Suppressor macrophage treated with lipopolysaccharide for 4 hours (primary cell): ENCODE measurements at regions not wholly inside any gene's neighbourhood (a gene's known extent, or its start where the extent isn't known, plus 50 kb on each side); places are given as distances from the start of the nearest gene placed in this dataset.

Experiments
- DNase-seq: peaks from one replicate; pipeline ENCODE4 v3.0.0-alpha.2; 2020

DNA sequence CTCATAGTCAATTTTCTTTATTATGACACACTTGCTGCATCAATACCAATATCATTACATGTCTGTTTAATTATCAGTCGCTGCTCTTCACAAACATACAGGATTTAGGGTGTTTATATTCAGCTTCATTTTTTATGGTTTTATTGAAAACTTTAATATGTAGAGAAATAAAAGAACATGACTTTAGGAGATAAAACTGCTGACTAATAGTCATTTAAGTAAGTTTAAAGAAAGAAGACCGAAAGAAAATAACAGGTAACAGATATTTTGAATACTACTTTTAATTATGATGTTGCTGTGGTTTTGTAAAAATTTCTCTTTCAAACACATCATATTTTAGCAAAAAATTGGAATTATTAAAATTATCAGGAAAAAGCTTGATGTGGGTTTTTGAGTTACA, 685.1 kb upstream of the BRINP3 start:
- DNase-seq, result no peak

DNA sequence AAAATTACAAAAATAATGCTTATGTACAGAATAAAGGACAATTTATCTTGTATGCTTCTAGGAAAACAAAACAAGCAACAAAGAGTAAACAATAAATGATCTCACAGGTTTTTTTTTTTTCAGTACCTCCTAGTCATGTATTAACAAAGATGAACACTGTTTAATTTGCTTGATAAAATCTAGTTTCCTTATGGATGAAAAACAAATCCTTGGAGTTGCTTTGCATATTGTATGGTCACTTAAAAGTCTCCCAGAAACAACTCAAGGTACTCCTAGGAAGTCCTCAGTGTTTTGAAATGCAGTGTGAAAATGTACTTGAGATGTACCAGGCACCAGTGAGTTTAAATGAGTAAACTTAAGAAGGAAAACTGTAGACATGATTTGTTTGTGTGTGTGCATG, 686.0 kb upstream of the BRINP3 start:
- no peak for DNase-seq

DNA sequence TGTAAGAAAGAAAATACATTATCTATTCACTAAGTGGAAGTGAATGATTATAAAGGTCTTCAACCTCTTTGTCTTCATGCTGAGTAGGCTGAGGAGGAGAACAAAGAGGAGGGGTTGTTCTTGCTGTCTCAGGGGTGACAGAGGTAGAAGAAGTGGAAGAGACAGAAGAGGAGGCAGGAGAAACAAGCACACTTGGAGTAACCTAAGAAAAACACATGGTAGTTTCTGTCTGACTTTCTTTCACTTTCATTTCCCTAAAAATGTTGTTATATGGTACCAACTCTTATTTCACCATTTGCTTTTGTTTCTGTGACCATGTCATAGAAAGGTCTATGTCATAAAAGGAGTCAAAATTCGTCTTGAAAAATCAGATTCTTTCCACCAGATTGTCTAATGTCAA, 696.6 kb upstream of the BRINP3 start:
- DNase-seq, result peak; percentile 65

DNA sequence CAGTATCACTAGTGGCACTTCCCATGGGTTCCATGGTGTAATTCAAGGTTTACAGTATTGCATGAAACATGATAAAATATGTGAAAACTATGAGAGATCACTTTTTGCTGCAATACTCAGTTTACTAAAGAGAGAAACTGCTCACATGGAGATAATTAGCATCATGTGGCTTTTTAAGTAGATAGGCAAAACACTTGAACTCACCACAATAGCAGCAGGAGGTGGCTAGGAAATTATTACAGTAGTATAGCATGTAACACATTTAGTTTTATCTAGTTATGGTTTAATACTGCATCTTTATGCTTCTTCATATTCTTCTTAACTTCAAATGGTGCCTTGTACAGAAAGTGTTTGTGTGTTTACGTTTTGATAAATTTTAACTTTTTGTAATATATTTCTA, 698.5 kb upstream of the BRINP3 start:
- no peak for DNase-seq

DNA sequence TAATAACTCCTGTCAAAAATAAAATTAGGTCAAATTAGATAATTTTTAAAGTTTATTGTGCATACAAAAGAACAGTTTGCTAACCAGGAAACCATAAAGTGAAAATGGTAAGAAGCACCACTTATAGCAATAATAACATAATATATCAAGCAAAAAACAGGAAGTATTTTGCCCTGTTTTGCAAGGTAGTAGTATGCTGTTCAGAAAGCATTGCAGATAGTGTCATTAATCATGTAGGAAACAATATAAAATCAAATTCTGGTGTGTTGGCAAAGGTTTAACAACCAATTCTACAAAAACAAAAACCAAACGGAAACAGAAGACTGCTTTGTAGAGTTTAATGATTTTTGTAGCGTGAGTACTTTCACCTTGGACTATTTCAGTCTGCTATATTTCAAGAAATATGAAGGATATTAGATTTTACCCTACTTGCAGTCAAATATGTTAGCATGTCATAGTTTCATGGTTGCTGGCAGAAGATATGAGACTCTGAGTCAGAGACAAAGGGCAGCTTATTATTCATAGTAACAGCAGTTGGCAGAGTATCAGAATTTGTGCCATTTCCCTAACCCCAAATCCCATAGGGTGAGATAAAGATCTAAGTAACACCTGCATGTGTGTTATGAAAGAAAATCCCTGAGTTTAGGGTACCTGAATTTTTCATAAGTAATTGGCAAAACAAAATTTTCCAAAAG, 729.0 kb upstream of the BRINP3 start:
- DNase-seq, result no peak

DNA sequence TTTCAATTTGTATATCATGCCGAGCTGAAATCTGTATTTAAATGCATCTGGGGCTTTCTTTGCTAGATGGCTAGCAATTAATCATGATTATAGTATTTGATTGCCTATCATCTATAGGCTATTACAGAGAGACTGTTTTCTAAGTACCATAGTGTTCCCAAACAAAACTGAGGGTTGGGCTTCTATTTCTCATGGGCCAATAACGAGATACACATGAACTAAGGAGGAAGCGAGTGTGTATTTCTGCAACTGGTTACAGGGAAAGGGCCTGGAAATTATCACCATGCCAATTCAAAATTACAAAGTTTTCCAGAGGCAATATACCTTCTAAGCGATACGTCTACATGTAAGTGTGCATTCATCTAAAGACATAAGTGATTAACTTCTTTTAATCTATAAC, 744.5 kb upstream of the BRINP3 start:
- DNase-seq, result no peak

DNA sequence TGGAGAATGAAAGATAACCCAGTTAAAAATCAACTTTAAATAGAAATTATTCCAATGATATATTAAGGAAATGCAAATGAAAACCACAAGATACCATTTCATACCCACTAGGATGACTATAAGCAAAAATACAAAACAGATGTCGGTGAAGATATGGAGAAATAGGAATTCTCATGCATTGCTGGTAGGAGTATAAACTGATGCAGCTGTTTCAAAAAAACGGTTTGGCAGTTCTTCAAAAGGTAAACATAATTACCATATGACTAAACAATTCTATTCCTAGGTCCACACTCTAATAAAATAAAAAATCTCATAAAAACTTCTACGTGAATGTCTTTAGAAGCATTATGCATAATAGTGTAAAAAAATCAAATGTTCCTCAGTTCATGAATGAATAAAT, 763.3 kb upstream of the BRINP3 start:
- no peak for DNase-seq

DNA sequence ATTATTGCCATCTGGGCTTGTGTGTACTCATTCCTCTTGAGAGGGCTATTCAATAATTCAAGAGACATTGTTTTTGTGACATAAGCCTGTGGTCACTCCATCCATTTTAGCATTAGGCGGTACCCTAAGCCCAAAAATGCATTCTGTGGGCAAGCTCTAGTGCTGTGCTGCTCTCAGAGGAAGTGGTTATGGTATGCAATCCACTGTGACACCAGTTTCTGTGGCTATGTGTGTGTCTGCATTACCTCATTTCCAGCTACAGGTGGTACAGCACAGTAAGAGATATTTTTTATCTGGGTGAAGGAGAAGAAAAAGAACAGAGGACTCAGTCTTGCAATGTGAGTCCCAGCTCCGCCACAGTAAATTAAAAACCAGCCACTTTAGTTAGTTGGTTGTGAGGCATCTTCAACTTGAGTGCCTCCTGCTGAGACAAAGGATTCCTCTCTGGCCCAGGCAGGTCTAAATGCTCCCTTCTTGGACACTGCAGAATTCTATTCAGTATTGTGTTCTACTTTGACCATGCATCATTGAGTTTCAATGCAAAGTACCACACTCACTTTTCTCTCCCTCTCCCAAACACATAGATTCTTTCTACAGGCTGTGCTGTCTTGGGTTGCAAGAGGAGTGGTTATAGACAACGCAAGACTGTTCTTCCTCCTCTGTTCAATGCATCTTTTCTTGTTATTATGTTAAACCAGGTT, 777.8 kb upstream of the BRINP3 start:
- DNase-seq, result no peak

DNA sequence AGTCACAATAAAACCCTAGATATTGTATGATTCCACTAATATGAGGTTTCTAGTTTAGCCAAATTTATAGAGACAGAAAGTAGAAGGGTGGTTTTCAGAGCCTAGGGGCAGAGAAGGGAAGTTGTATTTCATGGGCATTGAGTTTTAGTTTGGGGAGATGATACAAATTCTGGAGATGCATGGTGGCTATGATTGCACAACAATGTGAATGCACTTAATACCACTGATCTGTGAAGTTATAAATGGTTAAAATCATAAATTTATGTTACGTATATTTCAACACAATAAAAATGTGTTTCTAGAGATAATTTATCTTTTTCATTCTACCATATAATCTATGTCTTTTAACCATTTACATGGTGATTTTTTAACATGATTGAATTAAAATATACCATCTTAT, 779.3 kb upstream of the BRINP3 start:
- no peak for DNase-seq

DNA sequence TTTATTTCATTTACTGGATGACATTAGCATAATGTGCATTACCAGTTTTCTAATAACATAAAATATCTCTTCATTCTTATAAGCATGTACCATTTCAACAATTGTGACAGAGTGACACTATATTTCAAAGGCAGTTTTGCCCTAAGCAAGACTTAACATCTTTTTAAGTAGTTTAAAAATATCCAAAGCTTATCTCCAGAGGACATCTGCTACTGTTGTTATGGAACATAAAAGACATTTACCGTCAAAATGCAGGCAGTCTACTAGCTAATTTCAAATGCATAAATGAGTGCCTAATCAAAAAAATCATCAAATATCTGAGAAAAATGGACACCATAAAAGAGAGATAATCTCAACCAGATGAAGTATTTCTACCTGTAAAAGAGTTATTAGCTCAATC, 782.4 kb upstream of the BRINP3 start:
- no peak for DNase-seq

DNA sequence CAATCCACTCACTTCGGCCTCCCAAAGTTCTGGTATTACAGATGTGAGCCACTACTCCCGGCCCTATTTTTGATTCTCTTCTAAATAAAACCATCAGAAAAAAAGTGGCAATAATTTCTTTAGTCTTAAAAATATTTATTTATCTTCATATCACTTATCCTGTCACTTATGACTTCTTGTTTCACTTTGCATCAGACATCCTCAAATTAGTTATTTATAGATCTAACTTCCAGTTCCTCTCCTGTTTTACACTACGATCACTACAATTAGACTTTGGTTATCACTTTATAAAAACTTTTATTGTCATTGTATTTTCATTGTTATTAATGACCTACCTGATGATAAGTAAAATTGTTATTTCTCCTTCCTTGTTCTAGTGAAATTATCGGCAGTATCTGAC, 783.4 kb upstream of the BRINP3 start:
- peak; percentile 17 for DNase-seq

DNA sequence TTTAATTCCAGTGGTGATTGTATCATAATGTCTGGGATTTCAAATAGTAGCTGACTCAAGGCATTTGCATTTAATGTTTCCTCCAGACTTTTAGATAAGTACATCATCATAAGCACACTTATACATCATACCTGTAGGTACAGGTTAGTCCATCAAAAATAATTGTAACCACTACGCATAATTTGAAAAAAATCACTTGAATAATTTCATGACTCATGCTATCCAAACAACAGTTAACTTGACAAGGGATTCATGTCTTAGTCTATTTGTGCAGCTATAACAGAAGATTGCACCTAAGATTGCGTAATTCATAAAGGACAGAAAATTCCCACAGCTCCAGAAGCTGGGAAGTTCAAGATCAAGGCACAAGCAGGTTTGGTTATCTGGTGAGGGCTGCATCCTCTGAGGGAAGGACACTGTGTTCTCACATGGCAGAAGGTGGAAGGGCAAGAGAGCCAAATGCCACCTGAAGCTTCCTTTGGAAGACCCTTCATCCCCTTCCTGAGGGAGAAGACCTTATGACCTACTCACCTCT, 801.7 kb upstream of the BRINP3 start:
- DNase-seq, result no peak

DNA sequence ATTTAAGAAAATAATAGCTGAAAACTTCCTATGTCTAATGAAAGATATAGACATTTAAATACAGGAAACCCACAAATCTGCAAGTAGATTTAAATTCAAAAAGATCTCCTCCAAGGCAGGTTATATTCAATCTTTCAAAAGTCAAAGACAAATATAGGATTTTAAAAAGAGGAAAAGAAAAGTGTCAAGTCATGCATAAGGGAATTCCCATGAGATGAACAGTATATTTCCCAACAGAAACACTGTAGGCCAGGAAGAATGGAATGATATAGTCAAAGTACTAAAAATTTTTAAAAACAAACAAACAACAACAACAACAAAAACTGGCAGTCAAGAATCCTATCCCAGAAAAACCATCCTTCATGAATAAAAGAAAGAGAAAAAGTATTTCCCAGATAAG, 806.5 kb upstream of the BRINP3 start:
- DNase-seq, result no peak

DNA sequence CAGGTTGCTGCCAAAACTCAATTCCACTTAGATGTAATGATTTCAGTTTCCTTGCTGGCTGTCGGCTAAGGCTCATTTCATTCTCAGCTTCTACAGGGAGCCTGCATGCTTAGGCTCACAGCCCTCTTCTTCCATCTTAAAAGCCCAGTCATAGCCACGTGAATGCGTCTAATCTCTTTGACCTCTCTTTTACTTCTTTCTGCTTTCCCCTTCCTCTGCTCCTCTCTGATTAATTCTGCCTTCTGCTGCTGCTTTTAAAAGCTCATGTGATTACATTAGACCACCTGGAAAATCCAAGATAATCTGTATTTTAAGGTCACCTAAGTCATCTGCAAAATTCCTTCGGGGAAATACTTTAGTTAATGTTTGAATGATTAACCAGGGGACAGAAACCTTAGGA, 812.8 kb upstream of the BRINP3 start:
- DNase-seq, result no peak

DNA sequence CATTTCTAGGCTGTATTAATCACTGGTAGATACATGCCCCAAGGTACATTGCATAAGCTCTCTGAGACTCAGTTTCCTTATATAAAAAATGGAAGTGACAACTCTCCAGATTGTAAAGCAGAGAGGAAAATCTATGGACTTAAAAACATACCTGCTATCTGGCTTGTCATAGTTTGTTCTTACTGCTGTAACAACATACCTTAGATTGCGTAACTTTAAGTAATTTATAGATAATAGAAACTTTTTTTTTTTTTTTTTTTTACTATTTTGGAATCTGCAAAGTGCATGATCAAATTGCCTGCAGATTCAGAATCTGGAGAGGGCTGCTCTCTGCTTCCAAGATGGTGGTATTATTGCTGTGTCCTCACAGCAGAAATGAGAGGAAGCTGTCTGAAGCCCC, 827.7 kb upstream of the BRINP3 start:
- DNase-seq, result no peak

DNA sequence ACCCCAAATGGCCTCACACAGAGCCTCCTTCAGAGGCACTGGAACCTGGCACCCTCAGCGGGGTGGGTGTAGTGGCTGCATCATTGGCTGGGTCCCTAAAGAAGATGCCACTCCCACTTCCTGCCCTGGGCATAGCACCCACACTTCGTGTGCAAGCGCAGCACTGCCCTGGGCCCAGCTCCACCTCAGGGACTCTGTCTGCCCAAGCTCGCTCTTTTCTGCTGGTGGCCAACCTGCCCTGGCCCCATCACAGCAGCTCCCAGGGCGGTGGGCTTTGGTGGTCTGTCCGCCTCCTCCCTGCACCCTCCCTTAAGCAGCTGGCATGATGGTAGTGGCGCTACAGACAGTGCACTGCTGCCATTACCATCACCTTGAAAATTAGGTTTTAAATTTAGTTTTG, 829.3 kb upstream of the BRINP3 start:
- no peak for DNase-seq

DNA sequence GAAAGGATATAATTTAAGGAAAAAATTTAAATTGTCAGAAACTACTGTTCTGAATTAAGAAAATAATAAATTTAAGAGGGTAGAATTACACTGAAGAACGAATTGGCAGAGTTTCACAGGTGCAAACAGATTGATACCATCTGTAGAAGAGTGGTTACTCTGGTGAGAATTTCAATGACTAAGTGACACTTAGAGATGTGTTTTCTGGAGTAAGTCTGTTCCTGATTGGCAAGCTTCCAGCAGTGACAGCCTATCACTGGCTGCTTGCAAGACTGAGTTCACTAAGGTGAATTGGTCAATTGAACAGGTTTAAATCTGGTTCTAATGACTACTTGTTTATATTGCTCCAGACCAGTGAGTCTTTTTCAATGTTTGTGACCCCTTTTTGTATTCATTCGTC, 838.2 kb upstream of the RGS18 start:
- no peak for DNase-seq

DNA sequence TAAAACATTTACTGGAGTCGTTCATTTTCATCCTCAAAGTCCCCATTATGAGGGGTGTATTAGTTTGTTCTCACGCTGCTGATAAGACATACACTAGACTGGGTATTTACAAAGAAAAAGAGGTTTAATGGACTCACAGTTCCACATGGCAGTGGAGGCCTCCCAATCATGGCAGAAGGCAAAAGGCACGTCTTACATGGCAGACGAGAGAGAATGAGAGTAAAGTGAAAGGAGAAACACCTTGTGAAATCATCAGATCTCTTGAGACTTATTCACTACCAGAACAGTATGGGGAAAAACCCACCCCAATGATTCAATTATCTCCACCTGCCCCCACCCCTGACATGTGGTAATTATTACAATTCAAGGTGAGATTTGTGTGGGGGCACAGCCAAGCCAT, 830.4 kb upstream of the RGS18 start:
- no peak for DNase-seq

DNA sequence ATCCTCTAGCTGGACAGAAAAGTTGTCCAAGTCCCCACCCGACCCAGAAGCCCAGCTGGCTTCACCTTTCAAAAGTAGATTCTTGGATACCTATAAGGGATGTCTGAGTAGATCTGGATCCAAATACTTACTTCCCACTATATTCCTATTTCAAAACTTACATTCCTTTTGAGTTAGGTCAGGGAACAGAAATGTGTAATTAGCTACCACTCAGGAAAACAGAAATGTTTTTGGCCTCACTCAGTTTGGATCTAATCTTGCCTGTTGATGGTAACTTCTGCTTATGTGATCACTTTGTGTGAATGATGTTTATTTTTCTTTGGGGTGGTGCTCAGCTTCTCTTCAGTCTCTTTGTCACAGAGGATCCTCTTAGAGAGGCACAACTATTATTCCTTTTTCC, 814.4 kb upstream of the RGS18 start:
- DNase-seq, result no peak

DNA sequence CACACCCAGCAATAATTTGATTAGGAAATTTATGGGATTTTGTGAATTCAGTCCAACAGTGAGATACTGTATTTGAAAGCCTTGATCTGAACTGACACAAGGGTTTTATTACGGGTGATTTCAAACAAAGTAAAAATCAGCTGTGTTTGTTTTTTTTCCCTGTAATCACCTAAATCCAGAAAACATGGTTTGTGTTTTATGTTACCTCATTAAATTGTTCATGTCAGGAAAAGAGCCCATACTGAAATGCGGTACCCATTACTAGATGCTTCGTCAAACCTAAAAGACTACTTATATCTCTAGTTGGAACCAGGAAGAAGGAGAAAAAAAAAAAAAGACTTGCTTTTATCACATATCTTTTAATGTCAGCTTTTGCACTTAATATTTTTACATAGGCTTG, 811.9 kb upstream of the RGS18 start:
- DNase-seq, result no peak

DNA sequence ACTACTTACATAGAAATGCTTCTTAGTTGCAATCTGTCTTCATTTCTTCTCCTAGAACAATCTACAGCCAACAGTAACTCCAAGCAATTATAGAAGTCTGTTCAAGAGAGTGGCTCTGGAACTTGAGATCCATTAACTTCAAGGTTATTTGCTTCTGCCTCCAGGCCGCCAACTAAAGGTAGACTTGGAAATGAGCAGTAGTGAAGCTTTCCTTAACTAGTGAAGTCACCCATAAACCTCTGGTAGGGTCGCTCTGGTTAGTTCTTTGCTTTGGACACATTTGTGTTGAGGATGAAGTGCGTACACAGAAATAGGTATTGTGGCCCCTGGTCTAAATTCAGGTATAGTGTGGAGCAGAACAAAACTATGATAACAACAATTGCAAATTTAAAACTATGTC, 809.9 kb upstream of the RGS18 start:
- DNase-seq, result no peak

DNA sequence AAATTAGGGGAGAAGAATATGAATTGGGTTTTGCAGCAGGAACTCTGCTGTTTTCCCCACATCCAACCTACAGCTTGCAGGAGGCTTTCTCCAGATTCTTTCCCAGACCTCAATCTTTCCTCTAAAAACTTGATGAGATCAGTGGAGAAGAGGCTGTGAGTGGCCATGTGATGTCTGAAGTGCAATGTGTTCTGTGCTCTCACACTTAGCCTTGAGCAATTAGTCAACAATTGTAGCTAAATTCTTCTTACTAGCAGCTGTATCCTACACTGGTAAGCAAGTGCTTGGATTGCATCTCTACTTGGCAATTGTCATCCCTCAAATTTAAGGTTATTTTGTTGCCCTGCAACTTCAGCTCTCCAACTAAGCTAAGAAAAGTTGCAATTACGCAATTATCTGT, 807.3 kb upstream of the RGS18 start:
- no peak for DNase-seq

DNA sequence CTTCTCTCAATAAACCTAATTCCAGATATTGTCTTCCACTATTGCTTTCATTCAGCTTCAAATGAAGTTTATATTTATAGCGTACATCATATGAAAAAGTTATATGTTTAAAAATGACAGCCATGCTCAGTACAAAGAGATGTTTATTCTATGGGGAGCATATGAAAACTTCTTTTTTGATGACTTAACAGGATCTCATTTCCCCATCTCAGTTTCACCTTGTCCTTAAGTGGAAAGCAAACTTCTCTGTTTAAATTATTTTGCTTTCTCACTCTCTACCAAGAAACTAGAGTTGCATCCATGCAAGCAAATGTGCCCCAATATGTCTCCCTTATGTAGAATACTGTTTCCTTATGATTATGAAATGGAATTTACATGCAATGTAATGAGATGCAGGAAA, 799.5 kb upstream of the RGS18 start:
- no peak for DNase-seq

DNA sequence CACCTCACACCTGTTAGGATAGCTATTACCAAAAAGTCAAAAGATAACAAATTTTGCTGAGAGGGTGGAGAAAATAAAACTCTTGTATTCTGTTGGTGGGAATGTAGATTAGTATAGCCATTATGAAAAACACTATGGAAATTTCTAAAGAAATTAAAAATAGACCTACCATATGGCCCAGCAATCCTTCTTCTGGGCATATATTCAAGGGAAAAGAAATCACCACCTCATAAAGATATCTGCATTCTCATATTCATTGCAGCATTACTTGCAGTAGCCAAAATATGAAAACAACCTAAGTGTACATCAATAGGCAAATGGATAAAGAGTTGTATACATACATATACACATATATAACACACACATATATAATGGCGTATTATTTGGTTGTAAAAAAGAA, 791.6 kb upstream of the RGS18 start:
- DNase-seq, result no peak
